ENCODE measurements at regions not wholly inside any gene's neighbourhood (a gene's known extent, or its start where the extent isn't known, plus 50 kb on each side); places are given as distances from the start of the nearest gene placed in this dataset.

DNA sequence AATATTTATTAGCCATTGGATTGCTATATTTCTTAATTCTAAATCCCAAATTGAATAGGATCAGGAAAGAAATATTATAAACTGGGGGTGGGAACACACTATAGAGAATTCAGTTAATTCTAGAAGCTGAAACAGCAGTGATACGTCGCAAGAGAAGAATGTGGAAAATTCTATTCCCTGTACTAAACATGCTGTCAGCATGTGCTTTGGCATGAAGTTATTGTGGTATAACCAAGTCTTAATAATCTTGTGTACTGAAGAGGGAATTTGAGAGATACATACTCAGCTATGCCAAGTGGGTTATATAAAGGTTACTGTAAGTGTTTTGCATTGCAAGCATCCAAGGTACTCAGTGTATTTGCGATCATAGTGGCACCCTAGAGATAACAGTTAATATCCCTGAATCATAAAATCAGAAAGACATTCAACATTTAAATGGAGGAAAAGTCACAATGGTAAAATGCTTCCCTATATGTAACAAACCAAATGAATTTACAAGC, 1492.9 kb upstream of the C9orf72 start:
- H3K27ac ChIP-seq: no peak overlapping the region
- TF ChIP-seq, protein P1, sequence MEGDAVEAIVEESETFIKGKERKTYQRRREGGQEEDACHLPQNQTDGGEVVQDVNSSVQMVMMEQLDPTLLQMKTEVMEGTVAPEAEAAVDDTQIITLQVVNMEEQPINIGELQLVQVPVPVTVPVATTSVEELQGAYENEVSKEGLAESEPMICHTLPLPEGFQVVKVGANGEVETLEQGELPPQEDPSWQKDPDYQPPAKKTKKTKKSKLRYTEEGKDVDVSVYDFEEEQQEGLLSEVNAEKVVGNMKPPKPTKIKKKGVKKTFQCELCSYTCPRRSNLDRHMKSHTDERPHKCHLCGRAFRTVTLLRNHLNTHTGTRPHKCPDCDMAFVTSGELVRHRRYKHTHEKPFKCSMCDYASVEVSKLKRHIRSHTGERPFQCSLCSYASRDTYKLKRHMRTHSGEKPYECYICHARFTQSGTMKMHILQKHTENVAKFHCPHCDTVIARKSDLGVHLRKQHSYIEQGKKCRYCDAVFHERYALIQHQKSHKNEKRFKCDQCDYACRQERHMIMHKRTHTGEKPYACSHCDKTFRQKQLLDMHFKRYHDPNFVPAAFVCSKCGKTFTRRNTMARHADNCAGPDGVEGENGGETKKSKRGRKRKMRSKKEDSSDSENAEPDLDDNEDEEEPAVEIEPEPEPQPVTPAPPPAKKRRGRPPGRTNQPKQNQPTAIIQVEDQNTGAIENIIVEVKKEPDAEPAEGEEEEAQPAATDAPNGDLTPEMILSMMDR (IDR thresholded peaks at IDR 0.05): no peak
- H3K27me3 ChIP-seq: no peaks in the 10 kb centered on the region
- no peak overlapping the region for H3K4me3 ChIP-seq
- H3K9me3 ChIP-seq: peaks cover 0 to 5% (median 0%) of the 10 kb centered on the region in 11 donors
- no peak for ATAC-seq
- H3K36me3 ChIP-seq: no peaks in the 10 kb centered on the region
- H3K4me1 ChIP-seq: no peaks in the 10 kb centered on the region
- intact Hi-C loops (cut with DNase I): no loop called here
- WGBS, 2 donors: 71 to 72% methylated on average over 3 of the region's 3 CpGs
- DNase-seq: no peak

DNA sequence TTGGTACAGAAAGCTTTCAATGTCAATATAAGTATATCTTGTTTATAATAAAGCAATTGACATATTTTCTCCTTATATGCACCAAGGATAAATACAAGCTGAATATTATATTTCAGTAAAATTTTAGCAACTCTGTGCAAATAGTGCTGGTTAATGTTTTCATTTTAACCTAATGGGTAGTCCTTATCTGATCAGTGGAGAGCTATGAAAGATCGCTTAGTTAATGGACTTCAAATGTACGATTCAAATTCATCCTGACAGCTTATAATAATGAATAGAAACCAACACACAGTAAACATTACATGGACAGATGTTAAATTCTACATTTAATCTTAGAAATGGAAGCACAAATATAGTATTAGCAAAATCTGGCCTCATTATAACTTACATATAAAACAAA, 1495.2 kb upstream of the C9orf72 start:
- H3K27me3 ChIP-seq: no peaks in the 10 kb centered on the region
- no peaks in the 10 kb centered on the region for H3K36me3 ChIP-seq
- no peak overlapping the region for H3K4me3 ChIP-seq
- H3K4me1 ChIP-seq: no peaks in the 10 kb centered on the region
- H3K27ac ChIP-seq: no peak overlapping the region
- intact Hi-C loops (cut with DNase I): no loop called here
- ATAC-seq (no peak), DNase-seq (no peak)
- 83 to 85% methylated on average over 2 of the region's 2 CpGs for WGBS, 2 donors
- peaks cover 0 to 2% (median 0%) of the 10 kb centered on the region in 11 donors for H3K9me3 ChIP-seq
- TF ChIP-seq, protein P1 (IDR thresholded peaks at IDR 0.05): no peak

DNA sequence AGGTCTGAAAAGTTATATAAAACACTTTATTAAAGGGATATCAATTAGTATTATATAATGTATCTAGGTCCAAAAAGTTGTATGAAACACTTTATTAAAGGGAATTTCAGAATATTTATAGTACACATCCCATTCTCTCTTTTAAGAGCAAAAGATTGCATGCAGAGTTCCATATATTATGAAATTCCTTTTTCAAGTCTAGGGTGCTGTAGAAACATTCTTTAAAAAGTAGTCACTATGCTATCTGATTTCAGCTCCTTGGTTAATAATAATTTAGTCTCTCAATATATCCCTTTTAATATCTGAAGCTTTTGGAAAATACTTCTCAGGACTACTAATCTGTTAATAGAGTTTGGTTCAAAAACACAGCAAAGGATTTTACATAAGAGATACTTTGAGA, 1496.1 kb upstream of the C9orf72 start:
- ATAC-seq: no peak
- Histone ChIP-seq H3K27me3 (no peaks in the 10 kb centered on the region), H3K9me3 (peaks cover 0 to 2% (median 0%) of the 10 kb centered on the region in 11 donors), H3K4me1 (no peaks in the 10 kb centered on the region), H3K36me3 (no peaks in the 10 kb centered on the region), H3K27ac (no peak overlapping the region), H3K4me3 (no peak overlapping the region)
- intact Hi-C loops (cut with DNase I): no loop called here
- TF ChIP-seq, protein P1 (IDR thresholded peaks at IDR 0.05): no peak
- no peak for DNase-seq

DNA sequence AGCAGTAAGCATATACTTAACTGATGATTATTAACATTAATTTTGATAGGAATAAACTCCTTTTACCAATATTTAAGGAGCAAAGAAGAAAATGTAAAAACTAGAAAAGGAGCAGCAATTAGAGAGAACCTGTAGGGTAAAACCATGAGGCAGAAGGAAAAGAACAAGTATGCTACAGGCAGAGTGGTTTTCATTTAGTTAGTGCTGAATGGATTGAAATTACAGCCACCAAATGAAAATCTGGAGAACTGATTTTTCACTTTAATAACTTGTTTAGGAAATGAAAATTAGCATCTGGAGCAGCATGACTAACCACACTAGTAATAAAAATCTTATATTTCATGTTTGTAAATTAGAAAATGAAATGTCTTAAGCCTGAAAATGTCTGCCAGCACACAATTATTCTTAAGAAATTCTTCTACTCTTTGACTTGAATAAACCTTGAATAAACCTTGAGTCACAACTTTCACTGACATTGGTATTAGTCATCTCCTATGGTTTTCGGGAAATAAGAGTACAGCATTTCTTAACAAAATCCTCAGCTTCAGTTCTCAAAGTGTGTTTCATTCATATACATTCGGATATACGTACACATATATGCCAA, 1504.9 kb upstream of the C9orf72 start:
- WGBS, 2 donors: 86 to 89% methylated on average over 3 of the region's 3 CpGs
- Histone ChIP-seq H3K4me1 (no peaks in the 10 kb centered on the region), H3K4me3 (no peak overlapping the region), H3K36me3 (no peaks in the 10 kb centered on the region), H3K9me3 (peaks cover 0 to 5% (median 0%) of the 10 kb centered on the region in 11 donors), H3K27me3 (no peaks in the 10 kb centered on the region), H3K27ac (no peak overlapping the region)
- DNase-seq: no peak
- intact Hi-C loops (cut with DNase I): loop anchor here in 1 of 10 donors (2.0 kb wide), 1 partner anchor 15 kb away; no protein-coding TSS in a partner anchor
- TF ChIP-seq, protein P1 (IDR thresholded peaks at IDR 0.05): no peak
- ATAC-seq: no peak
